HG02885 (cell line): ENCODE measurements at regions not wholly inside any gene's neighbourhood (a gene's known extent, or its start where the extent isn't known, plus 50 kb on each side); places are given as distances from the start of the nearest gene placed in this dataset.
"Not testable (repeated sequence)": the region's sequence is repeated elsewhere in the genome, so short reads cannot be mapped to it uniquely, and the experiment has no call there.

Experiments used
- ATAC-seq: cut with Tn5 transposase; IDR thresholded peaks from one replicate; pipeline ENCODE4 v1.9.1; 2021; ENCODE audit warnings: mild to moderate bottlenecking; ENCODE audit not compliant: unreplicated experiment, poor library complexity

GRCh38 chrX:1140236-1140681, 72.2 kb downstream of the CRLF2 start:
- ATAC-seq = no peak

GRCh38 chrX:1139185-1139500, 73.3 kb downstream of the CRLF2 start:
- no peak for ATAC-seq

- ATAC-seq = no peak
These were observed 73.8 kb downstream of the CRLF2 start for GRCh38 chrX:1138476-1139184.

GRCh38 chrX:1137531-1137930, 74.9 kb downstream of the CRLF2 start:
- ATAC-seq = no peak

GRCh38 chrX:1136582-1136981, 75.9 kb downstream of the CRLF2 start:
- not testable (repeated sequence) for ATAC-seq

GRCh38 chrX:1134976-1135375, 77.5 kb downstream of the CRLF2 start:
- ATAC-seq = no peak

- ATAC-seq = no peak
These were observed 78.3 kb downstream of the CRLF2 start for GRCh38 chrX:1134156-1134555.

GRCh38 chrX:1126738-1127137, 85.7 kb downstream of the CRLF2 start:
- ATAC-seq = no peak

GRCh38 chrX:1124531-1124930, 87.9 kb downstream of the CRLF2 start:
- no peak for ATAC-seq

GRCh38 chrX:1122851-1123250, 89.6 kb downstream of the CRLF2 start:
- not testable (repeated sequence) for ATAC-seq

GRCh38 chrX:1119275-1119674, 93.2 kb downstream of the CRLF2 start:
- ATAC-seq = no peak

GRCh38 chrX:1118572-1119199, 93.8 kb downstream of the CRLF2 start:
- ATAC-seq = no peak

- ATAC-seq = not testable (repeated sequence)
These were observed 97.0 kb downstream of the CRLF2 start for GRCh38 chrX:1115411-1115810.

GRCh38 chrX:1112321-1112720, 100.1 kb downstream of the CRLF2 start:
- no peak for ATAC-seq

GRCh38 chrX:1111601-1112300, 100.7 kb downstream of the CRLF2 start:
- ATAC-seq = no peak

- no peak for ATAC-seq
These were observed 102.8 kb downstream of the CRLF2 start for GRCh38 chrX:1109580-1110119.

GRCh38 chrX:1108501-1109445, 103.7 kb downstream of the CRLF2 start:
- ATAC-seq = no peak

GRCh38 chrX:1106478-1107210, 105.8 kb downstream of the CRLF2 start:
- no peak for ATAC-seq

GRCh38 chrX:1105671-1106419, 106.6 kb downstream of the CRLF2 start:
- no peak for ATAC-seq
